AG08396 (cell line): ENCODE measurements at regions not wholly inside any gene's neighbourhood (a gene's known extent, or its start where the extent isn't known, plus 50 kb on each side); places are given as distances from the start of the nearest gene placed in this dataset.
"Not testable (repeated sequence)": the region's sequence is repeated elsewhere in the genome, so short reads cannot be mapped to it uniquely, and the experiment has no call there.

Source experiments
- DNase-seq: peaks from one replicate; pipeline ENCODE4 v3.0.0; 2012; ENCODE audit warnings: low spot score, mixed read lengths

DNA sequence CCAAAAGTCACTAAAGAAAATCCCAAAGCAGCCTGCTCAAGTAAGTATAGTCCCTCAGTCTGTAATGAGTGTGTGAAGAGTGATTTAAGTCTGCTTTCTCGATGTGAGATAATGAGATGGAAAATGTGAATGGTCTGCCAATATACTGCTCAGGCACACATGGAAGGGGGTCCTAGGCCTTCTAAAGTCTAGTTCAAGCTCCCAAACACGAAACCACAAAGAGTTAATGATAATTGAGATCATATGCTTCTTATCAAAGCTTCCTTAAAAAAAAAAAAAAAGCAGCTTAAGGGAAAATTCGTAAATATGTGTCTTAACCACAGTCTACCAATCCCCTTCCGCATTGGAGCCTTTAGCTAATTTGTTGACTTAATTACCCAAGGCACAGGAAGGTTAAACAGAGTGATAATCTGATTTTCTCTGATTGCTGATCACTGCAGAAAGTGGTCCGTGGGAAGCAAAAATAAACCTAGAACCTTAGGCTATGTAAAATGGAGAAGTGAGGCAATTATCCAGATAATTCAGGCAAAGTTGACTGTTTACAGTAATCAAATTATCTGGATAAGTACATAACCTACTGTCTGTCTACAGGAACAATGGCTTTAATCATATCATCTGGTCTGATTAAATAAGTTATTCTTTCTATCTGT lies 172.9 kb downstream of the MBL2 start:
- DNase-seq = no peak

- not testable (repeated sequence) for DNase-seq
Measured at GRCh38 chr10:52604131-52604530, 168.5 kb downstream of the MBL2 start.

DNA sequence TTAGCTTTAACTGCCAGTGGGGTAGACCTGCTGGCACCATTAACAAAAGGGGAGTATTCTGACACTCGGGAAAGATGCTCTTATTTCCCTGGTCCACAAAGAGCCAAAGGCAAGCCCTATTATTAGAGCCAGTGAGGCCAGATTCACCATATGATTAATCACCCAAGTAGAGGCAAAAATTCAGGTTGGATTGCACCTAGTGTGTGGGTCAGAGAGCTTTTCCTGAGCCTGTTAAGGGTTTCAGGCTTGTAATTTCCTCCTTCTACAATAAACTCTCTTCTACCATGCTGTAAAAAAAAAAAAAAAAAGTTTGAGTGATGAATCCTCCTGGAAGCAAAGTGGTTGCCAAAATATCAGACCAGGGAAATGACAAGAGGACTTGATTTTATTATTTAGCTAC lies 163.5 kb downstream of the MBL2 start:
- no peak for DNase-seq

GRCh38 chr10:52609626-52610240 lies 162.9 kb downstream of the MBL2 start:
- DNase-seq = no peak

DNA sequence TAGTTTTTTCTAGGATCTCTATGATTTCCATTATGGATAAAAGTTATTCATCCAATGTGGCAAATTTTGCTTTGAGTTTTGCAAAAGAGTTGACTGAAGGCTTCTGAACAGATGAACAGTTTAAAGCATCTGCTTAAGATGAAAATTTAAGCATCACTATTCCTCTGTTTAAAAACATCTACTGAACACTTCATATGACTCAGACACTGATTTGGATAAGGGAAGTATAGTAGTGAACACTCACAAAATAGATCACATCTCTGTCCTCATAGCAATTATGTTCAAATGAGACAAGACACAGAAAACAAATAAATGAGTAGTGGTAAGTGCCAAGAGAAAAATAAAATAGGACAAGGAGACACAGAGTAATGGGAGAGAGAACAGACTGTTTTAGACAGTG lies 157.3 kb downstream of the MBL2 start:
- no peak for DNase-seq

DNA sequence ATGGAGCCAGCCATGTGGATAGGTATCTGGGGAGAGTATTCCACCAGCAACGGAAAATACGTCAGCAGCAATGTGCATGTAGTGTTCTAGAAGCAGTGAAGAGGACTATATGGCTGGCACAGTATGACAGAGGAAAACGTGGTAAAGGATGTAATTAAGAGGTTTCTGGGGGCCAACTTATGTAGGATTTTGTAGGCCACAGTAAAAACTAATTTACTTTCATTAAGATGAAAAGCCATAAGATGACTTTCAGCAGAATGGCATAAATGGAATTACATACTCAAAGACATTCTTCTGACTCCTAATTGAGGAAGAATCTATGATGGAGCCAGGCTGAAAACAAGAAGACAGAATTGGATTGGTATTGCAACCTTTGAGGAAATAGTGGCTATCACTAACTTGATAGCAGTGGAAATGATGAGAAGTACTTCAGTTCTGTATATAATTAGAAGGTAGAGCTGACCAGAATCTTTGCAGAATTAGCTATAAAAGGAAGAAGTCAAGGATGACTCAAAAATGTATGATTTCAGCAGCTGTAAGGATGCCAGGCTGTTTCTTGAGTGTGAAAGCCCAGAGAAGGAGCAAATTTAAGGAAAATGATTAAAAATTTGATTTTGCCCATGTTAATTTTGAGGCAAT lies 156.7 kb downstream of the MBL2 start:
- no peak for DNase-seq

DNA sequence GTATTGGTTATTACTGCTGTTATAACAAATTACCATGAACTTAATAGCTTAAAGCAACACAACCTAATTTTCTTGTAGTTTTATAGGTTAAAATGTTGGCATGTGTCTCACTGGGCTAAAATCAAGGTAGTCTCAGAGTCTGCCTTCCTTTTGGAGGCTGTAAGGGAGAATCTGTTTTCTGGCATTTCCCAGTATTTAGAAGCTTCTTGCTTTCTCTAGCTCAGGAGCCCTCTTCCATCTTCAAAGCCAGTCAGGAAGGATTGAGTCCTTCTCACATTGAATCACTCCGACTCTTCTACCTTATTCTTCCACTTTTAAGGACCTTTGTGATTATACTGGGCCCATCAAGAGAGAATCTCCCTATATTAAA lies 156.2 kb downstream of the MBL2 start:
- no peak for DNase-seq

DNA sequence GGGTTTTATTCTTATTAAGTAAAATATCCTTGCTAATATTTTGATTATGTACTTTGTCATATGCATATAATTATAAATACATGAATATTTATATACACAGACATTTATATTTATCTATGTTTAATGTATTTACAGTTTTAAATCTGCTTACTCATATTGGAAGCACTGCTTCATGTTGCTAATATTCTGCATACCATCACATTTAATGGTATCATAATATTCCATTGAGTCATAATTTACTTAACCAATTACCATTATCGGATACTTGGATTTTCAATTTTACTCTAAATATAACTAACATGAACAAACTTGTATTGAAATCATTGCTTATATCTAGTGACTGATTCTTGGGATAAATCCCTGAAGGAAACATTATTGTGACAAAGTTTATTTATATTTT lies 155.2 kb downstream of the MBL2 start:
- no peak for DNase-seq

DNA sequence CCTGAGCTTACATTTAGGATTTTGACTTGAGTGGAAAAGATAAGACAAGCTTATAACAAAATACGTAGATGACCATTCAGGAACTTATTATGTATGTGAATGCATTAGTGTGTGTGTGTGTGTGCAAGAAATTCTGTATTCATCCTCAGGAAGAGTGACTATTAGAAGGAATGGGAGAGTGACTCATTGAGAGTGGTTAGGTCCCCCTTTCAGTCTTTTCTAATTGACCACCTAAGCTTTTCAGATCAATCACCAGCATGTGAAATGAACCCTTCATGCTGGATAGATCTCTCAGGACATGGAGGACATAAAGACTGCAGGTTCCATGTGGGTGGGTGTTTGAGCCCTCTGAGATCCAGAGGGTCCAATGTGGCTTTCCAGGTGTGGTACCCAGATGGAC lies 153.5 kb downstream of the MBL2 start:
- no peak for DNase-seq

DNA sequence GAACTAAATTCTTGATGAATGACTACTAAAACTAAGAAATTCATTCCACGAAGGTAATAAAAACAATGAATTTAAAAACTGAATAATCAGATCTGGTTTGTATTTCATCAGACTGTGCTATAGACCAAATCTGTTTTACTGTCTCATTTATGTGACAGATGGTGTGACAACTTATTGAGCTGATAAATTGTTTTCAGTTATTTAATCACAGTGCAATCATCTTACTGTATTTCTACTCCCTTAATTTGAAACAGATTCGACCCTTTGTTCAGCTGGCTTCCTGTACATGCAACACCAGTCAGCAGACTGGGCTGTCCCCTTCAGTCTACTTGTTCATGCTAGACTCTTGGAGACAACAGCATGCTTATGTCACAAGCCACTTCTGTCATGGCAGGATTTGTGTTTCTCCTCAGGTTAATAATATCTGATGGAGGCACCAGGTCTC lies 150.9 kb downstream of the MBL2 start:
- no peak for DNase-seq

GRCh38 chr10:52623761-52624160 lies 148.8 kb downstream of the MBL2 start:
- no peak for DNase-seq

DNA sequence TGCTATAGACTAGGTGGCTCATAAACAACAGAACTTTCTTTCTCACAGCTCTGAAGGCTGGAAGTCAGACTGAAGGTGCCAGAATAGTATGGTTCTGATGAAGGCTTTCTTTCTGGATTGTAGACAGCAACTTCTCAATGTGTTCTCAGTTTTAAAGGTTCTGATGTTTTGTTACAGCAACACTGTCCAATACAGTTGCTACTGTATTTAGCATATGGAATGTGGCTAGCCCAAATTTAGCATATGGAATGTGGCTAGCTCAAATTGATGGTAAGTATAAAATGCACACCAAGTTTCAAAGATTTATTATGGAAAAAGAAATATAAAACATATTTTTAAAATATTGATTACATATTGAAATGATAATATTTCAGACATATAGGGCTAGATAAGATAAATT lies 145.3 kb downstream of the MBL2 start:
- DNase-seq = no peak

DNA sequence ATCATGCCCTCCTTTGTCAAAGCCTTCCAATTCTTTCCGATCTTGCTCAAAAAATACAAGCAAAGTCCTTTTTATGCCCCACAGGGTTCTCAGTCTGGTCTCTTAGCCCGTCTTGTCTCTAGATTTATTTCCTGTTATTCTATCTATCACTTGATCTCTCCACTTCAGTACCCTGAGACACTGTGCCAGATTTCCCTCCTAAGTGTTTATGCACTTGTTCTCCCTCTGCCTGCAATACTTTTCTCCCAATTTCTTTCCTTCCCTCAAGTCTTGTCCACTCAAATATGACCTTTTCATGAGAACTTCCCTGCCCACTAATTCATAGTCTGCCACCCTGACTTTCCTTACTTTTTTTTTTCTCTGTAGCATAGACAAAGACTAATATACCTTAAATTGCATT lies 141.4 kb downstream of the MBL2 start:
- DNase-seq = no peak

DNA sequence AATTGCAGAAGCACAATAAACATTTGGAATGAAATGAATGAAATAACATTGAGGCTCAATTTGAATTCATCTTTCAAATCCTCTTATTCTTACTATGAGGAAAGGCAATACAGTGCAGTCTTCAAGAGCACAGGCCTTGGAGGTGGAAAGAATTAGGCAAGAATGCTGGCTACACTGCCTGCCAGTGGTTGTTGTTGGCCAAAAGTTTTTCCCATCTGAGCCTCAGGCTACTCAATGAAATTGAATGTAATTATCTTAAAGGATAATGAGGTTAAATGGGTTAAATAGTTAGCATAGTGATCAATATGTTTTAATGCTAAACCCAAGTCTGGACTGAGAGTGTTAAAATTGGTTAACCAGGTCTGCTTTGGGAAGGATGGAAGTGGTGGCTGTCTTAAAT lies 140.9 kb downstream of the MBL2 start:
- no peak for DNase-seq

DNA sequence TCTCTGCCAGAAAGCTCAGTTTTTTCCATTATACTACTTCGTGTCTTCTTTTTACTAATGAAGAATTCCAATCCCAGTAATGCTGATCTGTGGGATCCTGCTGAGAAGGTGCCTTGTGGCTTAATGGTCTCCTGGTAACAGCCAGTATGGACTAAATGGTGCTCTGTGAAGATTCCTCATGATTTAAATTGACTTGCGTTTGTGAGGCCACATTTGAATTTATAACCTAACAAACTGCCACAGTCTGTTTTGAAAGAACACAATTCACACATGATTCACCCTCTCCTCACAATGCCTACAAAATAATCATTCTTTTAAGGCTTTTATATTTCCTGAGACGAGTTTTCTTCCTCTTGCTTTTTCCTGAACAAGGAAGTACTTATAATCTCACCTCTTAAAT lies 140.0 kb downstream of the MBL2 start:
- no peak for DNase-seq

- no peak for DNase-seq
Measured at GRCh38 chr10:52633266-52633665, 139.3 kb downstream of the MBL2 start.

DNA sequence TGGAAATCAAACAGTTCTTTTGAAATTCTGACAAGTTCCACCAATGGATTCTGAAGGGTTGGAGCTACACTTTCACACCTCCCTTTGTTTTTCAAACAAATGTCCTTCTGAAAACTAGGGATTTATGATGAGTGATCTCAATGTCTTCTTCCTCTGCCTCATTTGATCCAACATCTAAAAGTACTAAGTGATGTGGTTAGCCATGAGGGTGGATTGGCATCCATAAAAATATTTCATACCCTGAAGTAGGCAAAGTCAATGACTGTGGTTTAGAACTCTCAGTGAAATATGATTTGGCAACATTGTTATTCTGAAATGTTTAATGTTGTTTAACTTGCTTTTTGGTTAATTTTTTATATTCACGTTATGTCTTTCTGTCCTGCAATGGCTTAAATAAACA lies 136.9 kb downstream of the MBL2 start:
- no peak for DNase-seq

DNA sequence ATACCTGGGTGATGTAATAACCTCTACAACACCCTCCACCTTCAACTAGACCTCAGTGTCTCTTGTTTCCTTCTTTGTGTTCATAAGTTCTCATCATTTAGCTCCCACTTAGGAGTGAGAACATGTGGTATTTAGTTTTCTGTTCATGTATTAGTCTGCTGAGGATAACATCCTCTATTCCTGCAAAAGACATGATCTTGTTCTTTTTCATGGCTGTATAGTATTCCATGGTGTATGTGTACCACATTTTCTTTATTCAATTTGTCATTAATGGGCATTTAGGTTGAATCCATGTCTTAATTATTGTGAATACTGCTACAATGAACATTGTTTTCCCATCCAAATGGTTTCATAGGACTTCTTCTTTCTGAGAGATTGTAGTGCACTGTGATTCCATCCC lies 135.7 kb downstream of the MBL2 start:
- DNase-seq = no peak

- no peak for DNase-seq
Measured at GRCh38 chr10:52637592-52637991, 135.0 kb downstream of the MBL2 start.

- DNase-seq = no peak
Measured at GRCh38 chr10:52639652-52640051, 132.9 kb downstream of the MBL2 start.

- no peak for DNase-seq
Measured at GRCh38 chr10:52642208-52642607, 130.4 kb downstream of the MBL2 start.

DNA sequence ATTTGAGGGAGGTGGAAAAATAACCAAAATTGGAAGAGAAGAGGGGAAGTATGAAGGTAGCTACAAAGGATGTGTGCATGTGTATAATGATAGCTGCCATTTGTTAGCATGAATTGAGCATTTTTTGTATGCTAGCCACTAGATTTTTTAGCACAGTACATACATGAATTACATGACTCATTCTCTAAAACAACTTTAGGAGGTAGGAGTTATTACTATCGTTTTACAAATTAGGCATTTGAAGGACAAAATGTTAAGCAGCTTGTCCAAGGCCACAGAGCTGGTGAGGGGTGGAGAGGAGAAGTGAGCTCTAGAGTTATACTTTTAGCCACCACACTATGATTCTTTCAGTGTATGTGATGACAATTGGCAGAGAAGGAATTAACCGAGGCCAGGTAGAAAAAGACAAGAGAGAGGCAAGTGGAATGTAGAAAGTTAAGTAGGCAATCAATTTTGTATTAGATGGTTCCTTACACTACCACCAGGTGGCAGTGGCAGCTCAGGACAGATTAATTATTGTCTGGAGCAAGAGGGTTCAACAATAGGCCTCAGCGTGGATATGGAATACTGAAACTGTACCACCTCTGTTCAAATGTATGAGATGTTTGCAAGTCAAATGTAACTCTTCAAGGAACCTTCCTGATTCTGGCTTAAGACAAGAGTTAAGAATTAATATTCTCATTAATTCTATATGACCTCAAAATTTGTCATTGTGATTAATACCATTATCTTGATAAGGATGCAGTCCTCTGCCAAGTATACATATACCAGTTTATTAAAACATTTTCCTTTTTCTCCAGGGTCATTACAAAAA lies 128.0 kb downstream of the MBL2 start:
- DNase-seq = peak; percentile 15

GRCh38 chr10:52645187-52645758 lies 127.3 kb downstream of the MBL2 start:
- no peak for DNase-seq
